IMR-90 (cell line): ENCODE measurements at regions not wholly inside any gene's neighbourhood (a gene's known extent, or its start where the extent isn't known, plus 50 kb on each side); places are given as distances from the start of the nearest gene placed in this dataset.

Source experiments
- ATAC-seq: fragments of 200-7000 bp; cut with Tn5 transposase; 2 replicates; pipeline ENCODE4 v1.9.1; 2020; ENCODE audit warnings: low read depth, mild to moderate bottlenecking, moderate library complexity
- BruUV-seq: library from RNA; stranded (reverse); fragments of 400-500 nt; replicated peaks from 2 replicates; lab custom pipeline; 2021; lab: Mats Ljungman, UMichigan
- CTCF ChIA-PET: fragments of 300-600 bp; formaldehyde crosslinking; extraction: SDS; loops from one replicate; lab custom pipeline; 2021; ENCODE audit warnings: antibody characterized with exemption; lab: Yijun Ruan, JAX
- POLR2A ChIA-PET: fragments of 300-600 bp; sonication (Branson Sonifier 250); formaldehyde crosslinking; loops from one replicate; lab custom pipeline; 2022; ENCODE audit warnings: antibody characterized with exemption; ENCODE audit not compliant: unreplicated experiment; lab: Charles Lee
- DNase-seq: peaks from one replicate; pipeline ENCODE4 v3.0.0; 2013
- H2AFZ ChIP-seq: replicated peaks from 2 replicates; pipeline ENCODE3; 2013; ENCODE audit warnings: low read length, mild to moderate bottlenecking; ENCODE audit not compliant: poor library complexity
- H2AK5ac ChIP-seq: 2 replicates; pipeline ENCODE4 v1.6.1; 2013; ENCODE audit warnings: low read depth, low read length, inconsistent platforms
- H2AK9ac ChIP-seq: replicated peaks from 2 replicates; pipeline ENCODE3; 2013; ENCODE audit warnings: mild to moderate bottlenecking, low read depth, low read length, moderate library complexity; ENCODE audit not compliant: poor library complexity
- H2BK120ac ChIP-seq: 2 replicates; pipeline ENCODE4 v1.6.1; 2013; ENCODE audit warnings: low read depth, low read length, inconsistent platforms
- H2BK15ac ChIP-seq: 3 replicates; pipeline ENCODE4 v1.6.1; 2013; ENCODE audit warnings: low read depth, low read length, inconsistent platforms
- H2BK20ac ChIP-seq: 2 replicates; pipeline ENCODE4 v1.6.1; 2013; ENCODE audit warnings: low read depth, mild to moderate bottlenecking, inconsistent platforms, low read length, moderate library complexity
- H2BK5ac ChIP-seq: 2 replicates; pipeline ENCODE4 v1.6.1; 2013; ENCODE audit warnings: mild to moderate bottlenecking, low read depth, low read length, inconsistent platforms; ENCODE audit not compliant: poor library complexity, severe bottlenecking
- H3K14ac ChIP-seq: replicated peaks from 2 replicates; pipeline ENCODE4 v1.6.1; 2013; ENCODE audit warnings: low read depth, low read length, inconsistent platforms
- H3K18ac ChIP-seq: 2 replicates; pipeline ENCODE4 v1.6.1; 2013; ENCODE audit warnings: low read depth, low read length, control low read depth
- H3K23ac ChIP-seq: 2 replicates; pipeline ENCODE4 v1.6.1; 2013; ENCODE audit warnings: low read depth, low read length, inconsistent platforms
- H3K27ac ChIP-seq: 2 replicates; pipeline ENCODE4 v1.5.1; 2013; ENCODE audit warnings: mild to moderate bottlenecking, control low read depth, low read length; ENCODE audit not compliant: insufficient read depth
- H3K27me3 ChIP-seq: 2 replicates; pipeline ENCODE4 v1.6.1; 2013; ENCODE audit warnings: low read length; ENCODE audit not compliant: control insufficient read depth, insufficient read depth
- H3K36me3 ChIP-seq: 2 replicates; pipeline ENCODE4 v1.6.1; 2013; ENCODE audit warnings: low read length, mixed read lengths; ENCODE audit not compliant: control insufficient read depth, insufficient read depth
- H3K4ac ChIP-seq: 2 replicates; pipeline ENCODE4 v1.6.1; 2013; ENCODE audit warnings: low read depth, low read length, inconsistent platforms
- H3K4me1 ChIP-seq: 2 replicates; pipeline ENCODE4 v1.6.1; 2013; ENCODE audit warnings: low read length, mixed read lengths; ENCODE audit not compliant: control insufficient read depth, insufficient read depth
- H3K4me2 ChIP-seq: 2 replicates; pipeline ENCODE4 v1.6.1; 2013; ENCODE audit warnings: low read depth, mild to moderate bottlenecking, control low read depth, low read length, moderate library complexity
- H3K4me3 ChIP-seq: 2 replicates; pipeline ENCODE4 v1.5.1; 2013; ENCODE audit warnings: low read depth, mild to moderate bottlenecking, control low read depth, low read length, moderate library complexity; ENCODE audit not compliant: insufficient read depth
- H3K56ac ChIP-seq: 2 replicates; pipeline ENCODE4 v1.6.1; 2013; ENCODE audit warnings: low read length, inconsistent platforms; ENCODE audit not compliant: insufficient read depth; ENCODE audit errors: extremely low read depth
- H3K79me1 ChIP-seq, 2 experiments: 2 replicates each; pipeline ENCODE4 v1.6.1; 2013; ENCODE audit warnings: low read length in 2 of 2, inconsistent platforms in 1 of 2, low read depth in 1 of 2
- H3K9ac ChIP-seq: 2 replicates; pipeline ENCODE4 v1.6.1; 2013; ENCODE audit warnings: low read depth, low read length, control low read depth
- H3K9me1 ChIP-seq: 2 replicates; pipeline ENCODE4 v1.6.1; 2013; ENCODE audit warnings: low read length, inconsistent platforms; ENCODE audit not compliant: insufficient read depth
- H3K9me3 ChIP-seq: 2 replicates; pipeline ENCODE4 v1.6.1; 2013; ENCODE audit warnings: low read length; ENCODE audit not compliant: control insufficient read depth, insufficient read depth
- H4K20me1 ChIP-seq: 2 replicates; pipeline ENCODE4 v1.6.1; 2013; ENCODE audit warnings: low read length, inconsistent platforms; ENCODE audit not compliant: insufficient read depth
- H4K5ac ChIP-seq: 2 replicates; pipeline ENCODE4 v1.6.1; 2013; ENCODE audit warnings: mild to moderate bottlenecking, low read depth, low read length, control low read depth
- H4K8ac ChIP-seq, 2 experiments: 2 replicates each; pipeline ENCODE4 v1.6.1; 2013; ENCODE audit warnings: low read depth in 2 of 2, low read length in 2 of 2, control low read depth in 1 of 2, inconsistent platforms in 1 of 2
- H4K91ac ChIP-seq: 2 replicates; pipeline ENCODE4 v1.6.1; 2013; ENCODE audit warnings: low read depth, low read length, inconsistent platforms; ENCODE audit not compliant: insufficient read depth
- MAFK ChIP-seq: IDR thresholded peaks from 2 replicates; pipeline ENCODE4 v1.6.1; 2012; ENCODE audit warnings: low read depth, low read length, improper control_type of control experiment
- NFE2L2 ChIP-seq: fragments of 150-350 bp; IDR thresholded peaks from 2 replicates; pipeline ENCODE4 v1.6.1; 2016; ENCODE audit warnings: low read depth, mild to moderate bottlenecking, low read length
- WGBS, 2 experiments: methylation state at CpG; one replicate each; pipeline versions ENCODE4 v1.1.5 to v1.1.7; 2013; ENCODE audit warnings: missing lambda C conversion rate in 2 of 2; ENCODE audit not compliant: insufficient read length in 1 of 2; ENCODE audit errors: extremely low coverage in 2 of 2; 5-methylcytosine and 5-hydroxymethylcytosine counted together
- dilution Hi-C: fragments of 300-500 bp; cut with HindIII; formaldehyde crosslinking; loops from one replicate; pipeline ENCODE4 v1.14.3; 2018; ENCODE audit warnings: low sequenced_read_pairs; ENCODE audit not compliant: unreplicated experiment
- in situ Hi-C: fragments of 300-500 bp; cut with MboI; formaldehyde crosslinking; loops from 3 replicates; pipeline ENCODE4 v1.14.3; 2019; ENCODE audit warnings: low sequenced_read_pairs, inconsistent platforms, mixed read lengths
- intact Hi-C: fragments of 100-400 bp; cut with micrococcal nuclease; formaldehyde crosslinking; loops from 2 replicates; pipeline ENCODE4 v1.10.0; 2022

- Histone ChIP-seq H2AFZ (no peak overlapping the region), H3K9me3 (peaks cover 14% of the 10 kb centered on the region), H2BK15ac (no peak overlapping the region), H3K27ac (no peak overlapping the region), H3K4me2 (no peak overlapping the region), H4K5ac (no peak overlapping the region), H2AK9ac (no peak overlapping the region), H3K4me1 (no peaks in the 10 kb centered on the region), H2AK5ac (no peak overlapping the region), H3K14ac (no peak overlapping the region), H4K91ac (no peak overlapping the region), H4K20me1 (no peaks in the 10 kb centered on the region), H3K4me3 (no peak overlapping the region), H3K23ac (no peak overlapping the region), H3K18ac (no peak overlapping the region), H3K36me3 (no peaks in the 10 kb centered on the region), H2BK120ac (no peak overlapping the region), H3K4ac (no peak overlapping the region), H3K27me3 (no peaks in the 10 kb centered on the region), H4K8ac (no peak overlapping the region), H2BK20ac (no peak overlapping the region), H3K9ac (no peak overlapping the region), H3K56ac (no peak overlapping the region), H2BK5ac (no peak overlapping the region), H3K9me1 (no peaks in the 10 kb centered on the region), H3K79me1 (no peaks in the 10 kb centered on the region)
- dilution Hi-C loops, result no loop called here
- WGBS, 2 experiments, result no CpG with 5 or more reads among the region's 5 CpGs
- in situ Hi-C loops, result no loop called here
- ATAC-seq, result no peak
- intact Hi-C loops, result no loop called here
- DNase-seq, result no peak
- CTCF ChIA-PET, result interaction anchor here (0.6 kb wide), 1 partner anchor 1483 kb away, joined by 4 read pairs; no protein-coding TSS in a partner anchor
- BruUV-seq, result no TSS peak
- POLR2A ChIA-PET, result no interaction called here
- TF ChIP-seq NFE2L2 (no peak), MAFK (peak; percentile 85)
Measured at GRCh38 chr13:53442979-53443378, 414.4 kb downstream of the OLFM4 start.
